Prostate gland (tissue), 2 donors: ENCODE measurements at regions not wholly inside any gene's neighbourhood (a gene's known extent, or its start where the extent isn't known, plus 50 kb on each side); places are given as distances from the start of the nearest gene placed in this dataset.

ENCODE experiments used
- POLR2A ChIP-seq: fragments of 450-650 bp; IDR thresholded peaks from one replicate; pipeline ENCODE4 v1.6.1; 2016; ENCODE audit warnings: antibody characterized with exemption, mild to moderate bottlenecking
- POLR2AphosphoS5 ChIP-seq: sonication (generic); formaldehyde crosslinking; IDR thresholded peaks from one replicate; pipeline ENCODE4 v1.6.1; 2017; ENCODE audit warnings: antibody characterized with exemption
- TF ChIP-seq, protein P1 (sequence below), 4 experiments: fragments of 200-600 bp in 2 of 4; fragments of 450-650 bp in 2 of 4; sonication (generic) in 2 of 4; IDR thresholded peaks; 1 replicate in 3 of 4; 2 replicates in 1 of 4; pipeline ENCODE4 v1.5.1; 2016 to 2019; ENCODE audit warnings: antibody characterized with exemption in 4 of 4, mild to moderate bottlenecking in 2 of 4, moderate library complexity in 2 of 4

DNA sequence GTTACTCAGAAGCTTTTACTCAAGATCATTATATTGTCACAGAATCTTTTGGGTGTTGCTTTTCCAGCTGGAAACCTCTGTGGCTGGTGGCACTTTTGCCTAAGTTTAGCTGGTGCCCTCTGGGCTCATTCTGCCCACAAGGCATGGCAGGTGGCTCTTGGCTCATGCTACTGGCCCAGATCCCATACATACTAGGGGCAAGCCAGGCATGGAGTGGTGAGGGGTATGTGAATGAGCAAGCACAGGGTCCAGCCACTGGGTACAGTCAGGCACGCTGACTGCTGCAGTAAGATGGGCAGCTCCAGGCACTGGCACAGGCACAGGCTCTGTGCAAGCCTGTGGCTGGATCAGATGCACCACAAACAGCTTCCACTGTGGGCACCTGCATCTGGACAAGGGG lies 375.0 kb upstream of the SEMA3C start:
- TF ChIP-seq, protein P1, sequence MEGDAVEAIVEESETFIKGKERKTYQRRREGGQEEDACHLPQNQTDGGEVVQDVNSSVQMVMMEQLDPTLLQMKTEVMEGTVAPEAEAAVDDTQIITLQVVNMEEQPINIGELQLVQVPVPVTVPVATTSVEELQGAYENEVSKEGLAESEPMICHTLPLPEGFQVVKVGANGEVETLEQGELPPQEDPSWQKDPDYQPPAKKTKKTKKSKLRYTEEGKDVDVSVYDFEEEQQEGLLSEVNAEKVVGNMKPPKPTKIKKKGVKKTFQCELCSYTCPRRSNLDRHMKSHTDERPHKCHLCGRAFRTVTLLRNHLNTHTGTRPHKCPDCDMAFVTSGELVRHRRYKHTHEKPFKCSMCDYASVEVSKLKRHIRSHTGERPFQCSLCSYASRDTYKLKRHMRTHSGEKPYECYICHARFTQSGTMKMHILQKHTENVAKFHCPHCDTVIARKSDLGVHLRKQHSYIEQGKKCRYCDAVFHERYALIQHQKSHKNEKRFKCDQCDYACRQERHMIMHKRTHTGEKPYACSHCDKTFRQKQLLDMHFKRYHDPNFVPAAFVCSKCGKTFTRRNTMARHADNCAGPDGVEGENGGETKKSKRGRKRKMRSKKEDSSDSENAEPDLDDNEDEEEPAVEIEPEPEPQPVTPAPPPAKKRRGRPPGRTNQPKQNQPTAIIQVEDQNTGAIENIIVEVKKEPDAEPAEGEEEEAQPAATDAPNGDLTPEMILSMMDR (IDR thresholded peaks at IDR 0.05), result no peak
- TF ChIP-seq POLR2A, result no peak
- no peak for TF ChIP-seq POLR2AphosphoS5
